Astrocyte (in vitro differentiated cells and primary cell): ENCODE measurements at regions not wholly inside any gene's neighbourhood (a gene's known extent, or its start where the extent isn't known, plus 50 kb on each side); places are given as distances from the start of the nearest gene placed in this dataset.

Experiments used
- DNase-seq: peaks from one replicate; pipeline ENCODE4 v3.0.0-alpha.2; 2010; ENCODE audit warnings: low read depth
- FAIRE-seq: peaks from 2 replicates; lab custom pipeline; 2011; peaks lifted over from hg19 to GRCh38; lab: Jason Lieb, UNC
- H2AFZ ChIP-seq: 2 replicates; pipeline ENCODE4 v1.6.0; 2012; ENCODE audit warnings: low read depth, low read length, inconsistent platforms
- H3K27ac ChIP-seq: 2 replicates; pipeline ENCODE4 v1.5.1; 2011; ENCODE audit warnings: low read depth, low read length, inconsistent platforms
- H3K27me3 ChIP-seq: 2 replicates; pipeline ENCODE4 v1.6.0; 2011; ENCODE audit warnings: low read length, inconsistent platforms; ENCODE audit not compliant: insufficient read depth
- H3K36me3 ChIP-seq: 2 replicates; pipeline ENCODE4 v1.5.1; 2011; ENCODE audit warnings: low read length, inconsistent platforms; ENCODE audit not compliant: insufficient read depth
- H3K4me1 ChIP-seq: 2 replicates; pipeline ENCODE4 v1.5.1; 2011; ENCODE audit warnings: low read length, inconsistent platforms; ENCODE audit not compliant: insufficient read depth
- H3K4me2 ChIP-seq: 2 replicates; pipeline ENCODE4 v1.6.0; 2012; ENCODE audit warnings: low read length, inconsistent platforms
- H3K4me3 ChIP-seq: 2 replicates; pipeline ENCODE4 v1.5.1; 2011; ENCODE audit warnings: low read depth, mild to moderate bottlenecking, low read length, inconsistent platforms; ENCODE audit not compliant: insufficient read depth
- H3K79me2 ChIP-seq: 2 replicates; pipeline ENCODE4 v1.6.0; 2012; ENCODE audit warnings: mild to moderate bottlenecking, low read length, inconsistent platforms; ENCODE audit not compliant: insufficient read depth
- H3K9ac ChIP-seq: 2 replicates; pipeline ENCODE4 v1.6.0; 2012; ENCODE audit warnings: mild to moderate bottlenecking, low read length, inconsistent platforms
- H3K9me3 ChIP-seq: 2 replicates; pipeline ENCODE4 v1.5.1; 2012; ENCODE audit warnings: low read depth, mild to moderate bottlenecking, low read length, inconsistent platforms; ENCODE audit not compliant: insufficient read depth
- H4K20me1 ChIP-seq: 2 replicates; pipeline ENCODE4 v1.6.0; 2012; ENCODE audit warnings: low read length, inconsistent platforms; ENCODE audit not compliant: insufficient read depth
- H3K27ac Mint-ChIP-seq: one replicate; pipeline ENCODE4 v1.8.0; 2021; ENCODE audit warnings: mild to moderate bottlenecking, mixed read lengths; ENCODE audit not compliant: unreplicated experiment
- H3K27me3 Mint-ChIP-seq: one replicate; pipeline ENCODE4 v1.8.0; 2021; ENCODE audit warnings: low read depth, mixed read lengths; ENCODE audit not compliant: unreplicated experiment
- H3K36me3 Mint-ChIP-seq: one replicate; pipeline ENCODE4 v1.8.0; 2021; ENCODE audit warnings: low read depth, mixed read lengths; ENCODE audit not compliant: unreplicated experiment
- H3K4me1 Mint-ChIP-seq: one replicate; pipeline ENCODE4 v1.8.0; 2021; ENCODE audit warnings: low read depth, mixed read lengths; ENCODE audit not compliant: unreplicated experiment
- H3K4me3 Mint-ChIP-seq: one replicate; pipeline ENCODE4 v1.8.0; 2021; ENCODE audit warnings: mild to moderate bottlenecking, moderate library complexity, mixed read lengths; ENCODE audit not compliant: unreplicated experiment
- H3K9me3 Mint-ChIP-seq: one replicate; pipeline ENCODE4 v1.8.0; 2021; ENCODE audit warnings: mild to moderate bottlenecking, mixed read lengths; ENCODE audit not compliant: unreplicated experiment
- EZH2 ChIP-seq: IDR thresholded peaks from 2 replicates; pipeline ENCODE4 v1.6.1; 2012; ENCODE audit warnings: mild to moderate bottlenecking, low read length, inconsistent platforms; ENCODE audit not compliant: insufficient read depth
- TF ChIP-seq, protein P1 (sequence below): IDR thresholded peaks from 2 replicates; pipeline ENCODE4 v1.5.1; 2011; ENCODE audit warnings: low read depth, mild to moderate bottlenecking, inconsistent platforms, low read length, moderate library complexity; ENCODE audit not compliant: insufficient read depth

GRCh38 chr2:187935126-187935525 lies 356.5 kb upstream of the GULP1 start:
- H3K4me2 ChIP-seq, result no peak overlapping the region
- H4K20me1 ChIP-seq, result no peaks in the 10 kb centered on the region
- H3K36me3 ChIP-seq, result no peaks in the 10 kb centered on the region
- H3K4me1 ChIP-seq, result no peaks in the 10 kb centered on the region
- Mint-ChIP-seq H3K27ac (no peak overlapping the region), H3K4me1 (no peaks in the 10 kb centered on the region), H3K4me3 (no peak overlapping the region), H3K9me3 (no peaks in the 10 kb centered on the region), H3K27me3 (peaks cover 1% of the 10 kb centered on the region), H3K36me3 (no peaks in the 10 kb centered on the region)
- H3K27ac ChIP-seq, result no peak overlapping the region
- FAIRE-seq, result no peak
- H3K79me2 ChIP-seq, result no peaks in the 10 kb centered on the region
- no peak overlapping the region for H3K4me3 ChIP-seq
- peaks cover 2% of the 10 kb centered on the region for H3K9me3 ChIP-seq
- TF ChIP-seq, protein P1, sequence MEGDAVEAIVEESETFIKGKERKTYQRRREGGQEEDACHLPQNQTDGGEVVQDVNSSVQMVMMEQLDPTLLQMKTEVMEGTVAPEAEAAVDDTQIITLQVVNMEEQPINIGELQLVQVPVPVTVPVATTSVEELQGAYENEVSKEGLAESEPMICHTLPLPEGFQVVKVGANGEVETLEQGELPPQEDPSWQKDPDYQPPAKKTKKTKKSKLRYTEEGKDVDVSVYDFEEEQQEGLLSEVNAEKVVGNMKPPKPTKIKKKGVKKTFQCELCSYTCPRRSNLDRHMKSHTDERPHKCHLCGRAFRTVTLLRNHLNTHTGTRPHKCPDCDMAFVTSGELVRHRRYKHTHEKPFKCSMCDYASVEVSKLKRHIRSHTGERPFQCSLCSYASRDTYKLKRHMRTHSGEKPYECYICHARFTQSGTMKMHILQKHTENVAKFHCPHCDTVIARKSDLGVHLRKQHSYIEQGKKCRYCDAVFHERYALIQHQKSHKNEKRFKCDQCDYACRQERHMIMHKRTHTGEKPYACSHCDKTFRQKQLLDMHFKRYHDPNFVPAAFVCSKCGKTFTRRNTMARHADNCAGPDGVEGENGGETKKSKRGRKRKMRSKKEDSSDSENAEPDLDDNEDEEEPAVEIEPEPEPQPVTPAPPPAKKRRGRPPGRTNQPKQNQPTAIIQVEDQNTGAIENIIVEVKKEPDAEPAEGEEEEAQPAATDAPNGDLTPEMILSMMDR, result no peak
- TF ChIP-seq EZH2, result no peak
- no peak for DNase-seq
- H3K9ac ChIP-seq, result no peak overlapping the region
- no peak overlapping the region for H2AFZ ChIP-seq
- H3K27me3 ChIP-seq, result no peaks in the 10 kb centered on the region

- H3K4me2 ChIP-seq, result no peak overlapping the region
- no peak overlapping the region for H3K4me3 ChIP-seq
- H4K20me1 ChIP-seq, result no peaks in the 10 kb centered on the region
- H3K79me2 ChIP-seq, result no peaks in the 10 kb centered on the region
- no peak overlapping the region for H3K27ac ChIP-seq
- no peaks in the 10 kb centered on the region for H3K36me3 ChIP-seq
- FAIRE-seq, result no peak
- H3K27ac Mint-ChIP-seq, result no peak overlapping the region
- DNase-seq, result no peak
- H3K27me3 Mint-ChIP-seq, result peaks cover 1% of the 10 kb centered on the region
- no peak for TF ChIP-seq EZH2
- TF ChIP-seq, protein P1, result no peak
- H3K36me3 Mint-ChIP-seq, result no peaks in the 10 kb centered on the region
- no peak overlapping the region for H3K9ac ChIP-seq
- no peak overlapping the region for H3K4me3 Mint-ChIP-seq
- H3K4me1 ChIP-seq, result no peaks in the 10 kb centered on the region
- H3K4me1 Mint-ChIP-seq, result no peaks in the 10 kb centered on the region
- H3K9me3 ChIP-seq, result peaks cover 2% of the 10 kb centered on the region
- H2AFZ ChIP-seq, result no peak overlapping the region
- H3K27me3 ChIP-seq, result no peaks in the 10 kb centered on the region
- H3K9me3 Mint-ChIP-seq, result no peaks in the 10 kb centered on the region
Measured at GRCh38 chr2:187936228-187936627, 355.4 kb upstream of the GULP1 start.

GRCh38 chr2:187939180-187939579 lies 352.5 kb upstream of the GULP1 start:
- Mint-ChIP-seq H3K27ac (no peak overlapping the region), H3K4me3 (no peak overlapping the region), H3K9me3 (no peaks in the 10 kb centered on the region), H3K27me3 (no peaks in the 10 kb centered on the region), H3K36me3 (no peaks in the 10 kb centered on the region), H3K4me1 (no peaks in the 10 kb centered on the region)
- Histone ChIP-seq H3K9ac (no peak overlapping the region), H3K79me2 (no peaks in the 10 kb centered on the region), H3K4me2 (no peak overlapping the region), H4K20me1 (no peaks in the 10 kb centered on the region), H3K27ac (no peak overlapping the region), H2AFZ (no peak overlapping the region), H3K36me3 (no peaks in the 10 kb centered on the region), H3K27me3 (no peaks in the 10 kb centered on the region), H3K4me1 (no peaks in the 10 kb centered on the region), H3K9me3 (peaks cover 2% of the 10 kb centered on the region), H3K4me3 (no peak overlapping the region)
- TF ChIP-seq, protein P1, result no peak
- no peak for TF ChIP-seq EZH2
- DNase-seq (no peak), FAIRE-seq (no peak)
